BJ (cell line): ENCODE measurements at regions not wholly inside any gene's neighbourhood (a gene's known extent, or its start where the extent isn't known, plus 50 kb on each side); places are given as distances from the start of the nearest gene placed in this dataset.
A peak's percentile ranks its signal among the peaks of the same experiment; 100 is the strongest.

Source experiments
- CTCF ChIA-PET: fragments of 350-600 bp; formaldehyde crosslinking; extraction: SDS; loops from one replicate; lab custom pipeline; 2021; ENCODE audit warnings: antibody characterized with exemption, inconsistent platforms; lab: Yijun Ruan, JAX
- POLR2A ChIA-PET: fragments of 300-600 bp; sonication (Branson Sonifier 250); formaldehyde crosslinking; extraction: SDS; loops from one replicate; lab custom pipeline; 2021; ENCODE audit warnings: antibody characterized with exemption; lab: Charles Lee
- DNase-seq: peaks from one replicate; pipeline ENCODE4 v3.0.0-alpha.2; 2011; ENCODE audit warnings: low read depth
- H3K27me3 ChIP-seq: 2 replicates; pipeline ENCODE4 v1.6.0; 2011; ENCODE audit warnings: low read length; ENCODE audit not compliant: control insufficient read depth, insufficient read depth
- H3K36me3 ChIP-seq: 2 replicates; pipeline ENCODE4 v1.5.1; 2011; ENCODE audit warnings: low read length; ENCODE audit not compliant: control insufficient read depth, insufficient read depth
- H3K4me3 ChIP-seq: 2 replicates; pipeline ENCODE4 v1.5.1; 2011; ENCODE audit warnings: low read depth, mild to moderate bottlenecking, control low read depth, low read length
- CTCF ChIP-seq: IDR thresholded peaks from 2 replicates; pipeline ENCODE4 v1.5.1; 2011; ENCODE audit warnings: low read depth, mild to moderate bottlenecking, control low read depth, inconsistent platforms, low read length, moderate library complexity; ENCODE audit not compliant: insufficient read depth

GRCh38 chrY:12479382-12479781 lies 221.6 kb upstream of the USP9Y start:
- H3K27me3 ChIP-seq: no peaks in the 10 kb centered on the region
- H3K36me3 ChIP-seq: no peaks in the 10 kb centered on the region
- ChIA-PET CTCF (interaction anchor here (3.9 kb wide), 1 partner anchor 143 kb away, joined by 26 read pairs; no protein-coding TSS in a partner anchor), POLR2A (no interaction called here)
- TF ChIP-seq CTCF: peak; percentile 51
- no peak overlapping the region for H3K4me3 ChIP-seq
- no peak for DNase-seq

GRCh38 chrY:12483394-12483793 lies 217.6 kb upstream of the USP9Y start:
- Histone ChIP-seq H3K27me3 (no peaks in the 10 kb centered on the region), H3K36me3 (no peaks in the 10 kb centered on the region), H3K4me3 (no peak overlapping the region)
- DNase-seq: peak; percentile 34
- ChIA-PET POLR2A (interaction anchor here (0.6 kb wide), 1 partner anchor 132 kb away, joined by 3 read pairs; no protein-coding TSS in a partner anchor), CTCF (no interaction called here)
- no peak for TF ChIP-seq CTCF

DNA sequence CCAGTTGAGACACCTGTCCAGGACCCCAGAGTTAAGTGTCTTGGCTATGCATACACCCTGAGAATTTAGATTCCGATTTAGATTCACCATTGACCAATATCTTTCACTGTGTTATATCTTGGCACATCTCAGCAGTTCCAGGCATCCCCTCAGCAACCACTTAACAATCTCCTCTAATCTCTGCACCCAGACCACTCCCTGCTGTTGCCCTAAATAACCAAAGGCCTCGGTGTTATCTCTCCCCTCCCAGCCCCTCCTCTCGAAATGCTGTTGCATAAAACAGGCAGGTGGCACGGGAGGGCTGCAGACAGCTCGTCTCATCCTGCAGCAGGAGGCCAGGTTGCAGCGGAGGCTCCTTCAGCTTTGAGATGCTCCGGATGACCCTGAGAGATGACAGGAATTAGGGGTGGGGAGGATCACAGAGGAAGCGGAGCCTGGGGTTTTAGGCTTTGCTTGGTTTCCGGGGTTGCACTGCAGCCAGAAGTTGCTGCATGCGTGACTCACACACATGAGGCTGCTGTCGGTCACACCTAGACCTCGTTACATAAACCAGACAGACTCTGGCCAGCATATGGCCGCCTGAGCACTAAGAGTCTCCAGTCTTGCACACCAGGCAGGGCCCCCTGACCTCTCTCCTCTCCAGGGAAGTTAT lies 210.3 kb upstream of the USP9Y start:
- no peak for TF ChIP-seq CTCF
- POLR2A ChIA-PET: no interaction called here
- CTCF ChIA-PET: no interaction called here
- Histone ChIP-seq H3K27me3 (no peaks in the 10 kb centered on the region), H3K4me3 (no peak overlapping the region), H3K36me3 (no peaks in the 10 kb centered on the region)
- DNase-seq: peak; percentile 30

GRCh38 chrY:12492218-12492617 lies 208.8 kb upstream of the USP9Y start:
- Histone ChIP-seq H3K36me3 (no peaks in the 10 kb centered on the region), H3K27me3 (no peaks in the 10 kb centered on the region), H3K4me3 (no peak overlapping the region)
- DNase-seq: no peak
- TF ChIP-seq CTCF: no peak
- POLR2A ChIA-PET: no interaction called here
- CTCF ChIA-PET: no interaction called here

DNA sequence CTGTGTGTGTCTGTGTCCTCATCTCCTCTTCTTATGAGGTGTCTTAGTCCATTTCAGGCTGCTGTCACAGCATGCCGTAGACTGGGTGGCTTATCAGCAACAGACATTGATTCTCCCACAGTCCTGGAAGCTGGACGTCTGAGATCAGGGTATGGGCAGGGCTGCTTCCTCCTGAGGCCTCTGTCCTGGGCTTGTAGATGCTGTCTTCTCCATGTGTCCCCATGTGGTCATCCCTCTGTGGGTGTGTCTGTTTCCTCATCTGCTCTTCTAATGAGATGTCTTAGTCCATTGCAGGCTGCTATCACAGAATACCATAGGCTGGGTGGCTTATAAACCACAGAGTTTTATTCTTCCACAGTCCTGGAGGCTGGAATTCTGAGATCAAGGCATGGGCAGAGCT lies 205.0 kb upstream of the USP9Y start:
- no peak for TF ChIP-seq CTCF
- Histone ChIP-seq H3K36me3 (no peaks in the 10 kb centered on the region), H3K4me3 (no peak overlapping the region), H3K27me3 (no peaks in the 10 kb centered on the region)
- ChIA-PET CTCF (no interaction called here), POLR2A (no interaction called here)
- DNase-seq: no peak
